GM04504 (cell line): ENCODE measurements at regions not wholly inside any gene's neighbourhood (a gene's known extent, or its start where the extent isn't known, plus 50 kb on each side); places are given as distances from the start of the nearest gene placed in this dataset.

ENCODE experiments used
- DNase-seq: peaks from one replicate; pipeline ENCODE4 v3.0.0-alpha.2; 2012; ENCODE audit warnings: low read depth

DNA sequence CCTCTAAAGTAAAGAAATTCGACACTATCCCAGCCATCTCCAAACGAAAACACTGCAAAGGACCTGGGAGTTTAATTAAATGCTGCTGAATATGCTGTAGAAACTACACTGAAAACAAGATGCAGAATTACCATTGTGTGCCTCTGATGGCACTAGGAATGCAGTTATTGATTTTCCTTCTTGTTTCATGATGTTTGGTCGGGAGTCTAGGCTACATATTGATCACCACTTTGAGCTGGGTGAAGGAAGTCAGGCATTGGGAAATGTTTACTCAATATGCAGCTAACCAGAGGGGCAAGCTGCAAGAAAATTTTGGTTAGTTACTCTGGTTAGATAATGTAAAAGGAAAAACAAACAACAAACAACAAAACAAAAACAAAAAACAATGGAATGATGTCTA is 650.7 kb upstream of the GALNTL6 start:
- DNase-seq, result no peak

- no peak for DNase-seq
These were observed 655.6 kb upstream of the GALNTL6 start for GRCh38 chr4:171157462-171158082.

- no peak for DNase-seq
These were observed 670.6 kb upstream of the GALNTL6 start for GRCh38 chr4:171142639-171143038.

DNA sequence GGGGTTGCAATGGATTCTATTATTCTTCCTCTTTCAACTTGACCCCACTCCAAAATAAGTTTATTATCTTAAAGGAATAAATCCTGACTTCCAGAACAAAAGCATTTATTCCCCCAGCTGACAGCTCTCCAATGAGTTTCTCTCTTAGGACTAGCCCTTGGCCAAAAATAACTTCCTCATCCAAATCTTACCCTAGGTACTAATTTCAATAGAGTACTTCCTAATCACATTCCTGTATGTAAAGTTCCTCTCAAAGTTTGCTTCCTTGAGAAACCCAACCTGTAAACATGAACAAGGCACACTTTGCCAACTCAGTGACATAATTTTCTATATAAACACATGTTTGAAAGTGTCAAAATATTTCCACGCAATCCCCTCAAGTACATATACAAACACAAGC is 671.2 kb upstream of the GALNTL6 start:
- no peak for DNase-seq

GRCh38 chr4:171130256-171130801 is 682.9 kb upstream of the GALNTL6 start:
- DNase-seq, result no peak

DNA sequence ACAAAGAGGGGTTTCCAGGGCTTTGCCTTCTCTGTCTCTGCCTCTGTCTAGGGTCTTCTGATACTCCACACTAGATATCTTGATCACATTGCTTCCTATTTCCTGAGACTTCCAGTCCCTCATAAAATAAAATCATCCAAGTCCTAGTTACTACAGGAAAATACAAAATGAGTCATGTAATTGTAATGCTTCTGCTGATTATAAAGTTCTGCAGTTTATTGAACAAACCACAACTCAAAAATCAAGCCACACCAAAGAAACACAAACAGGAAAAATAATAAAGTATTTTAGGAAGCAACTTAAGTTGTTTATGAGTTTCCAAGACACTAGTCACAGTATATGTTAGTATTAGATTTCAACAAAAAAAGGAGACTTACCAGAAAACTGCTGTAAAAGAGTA is 695.1 kb upstream of the GALNTL6 start:
- no peak for DNase-seq

DNA sequence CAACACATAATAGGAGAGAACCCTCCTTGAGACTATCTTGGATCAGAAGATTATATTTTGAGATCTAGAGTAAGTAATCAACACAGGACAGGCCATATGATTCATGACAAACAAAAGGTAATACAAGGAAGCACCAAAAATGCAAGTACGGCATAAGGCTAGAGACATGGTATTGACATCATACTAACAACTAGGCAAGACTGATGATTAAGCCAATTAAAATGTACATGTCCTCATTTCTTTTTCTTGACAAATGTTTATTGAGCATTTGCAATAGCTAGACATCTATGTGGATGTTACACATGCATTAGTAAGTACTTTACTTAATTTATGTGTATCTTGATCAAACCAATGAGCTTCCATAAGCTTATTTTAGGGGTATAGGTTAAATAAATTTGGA is 695.7 kb upstream of the GALNTL6 start:
- DNase-seq, result no peak

DNA sequence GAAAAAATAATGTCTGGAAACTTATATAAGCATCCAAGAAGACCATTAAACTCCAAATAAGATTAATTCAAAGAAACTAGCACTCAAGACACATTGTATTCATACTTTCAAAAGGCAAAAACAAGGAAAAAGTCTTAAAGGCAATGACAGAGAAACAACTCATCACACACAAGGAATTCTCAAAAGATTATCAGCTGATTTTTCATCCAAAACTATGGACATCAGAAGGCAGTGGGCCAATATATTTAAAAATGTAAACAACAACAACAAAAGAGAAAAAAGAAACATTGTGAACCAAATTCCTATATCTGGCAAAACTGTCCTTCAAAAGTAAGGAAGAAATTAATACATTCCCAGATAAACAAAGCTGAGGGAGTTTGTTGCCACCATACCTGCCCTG is 711.4 kb upstream of the GALNTL6 start:
- DNase-seq, result no peak

GRCh38 chr4:171087089-171087488 is 726.1 kb upstream of the GALNTL6 start:
- DNase-seq, result no peak

- no peak for DNase-seq
These were observed 745.8 kb upstream of the GALNTL6 start for GRCh38 chr4:171067422-171067821.

- no peak for DNase-seq
These were observed 763.8 kb upstream of the GALNTL6 start for GRCh38 chr4:171049380-171049779.

- no peak for DNase-seq
These were observed 770.1 kb upstream of the GALNTL6 start for GRCh38 chr4:171042989-171043524.

DNA sequence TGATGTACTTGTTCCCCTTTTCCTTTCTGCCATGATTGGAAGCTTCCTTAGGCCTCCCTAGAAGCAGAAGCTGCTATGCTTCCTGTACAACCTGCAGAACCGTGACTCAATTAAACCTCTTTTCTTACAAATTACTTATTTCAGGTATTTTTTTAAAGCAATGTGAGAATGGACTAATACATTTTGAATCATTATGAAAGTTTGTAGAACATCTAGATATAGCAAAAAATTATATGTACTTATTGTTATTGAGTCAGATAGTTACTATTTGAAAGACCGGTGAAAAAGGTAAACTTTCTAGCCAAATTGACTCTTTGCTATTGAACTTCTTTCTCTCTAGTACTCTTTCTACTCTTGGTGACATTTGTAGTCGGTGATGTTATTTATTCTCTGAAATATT is 777.3 kb upstream of the GALNTL6 start:
- DNase-seq, result no peak

DNA sequence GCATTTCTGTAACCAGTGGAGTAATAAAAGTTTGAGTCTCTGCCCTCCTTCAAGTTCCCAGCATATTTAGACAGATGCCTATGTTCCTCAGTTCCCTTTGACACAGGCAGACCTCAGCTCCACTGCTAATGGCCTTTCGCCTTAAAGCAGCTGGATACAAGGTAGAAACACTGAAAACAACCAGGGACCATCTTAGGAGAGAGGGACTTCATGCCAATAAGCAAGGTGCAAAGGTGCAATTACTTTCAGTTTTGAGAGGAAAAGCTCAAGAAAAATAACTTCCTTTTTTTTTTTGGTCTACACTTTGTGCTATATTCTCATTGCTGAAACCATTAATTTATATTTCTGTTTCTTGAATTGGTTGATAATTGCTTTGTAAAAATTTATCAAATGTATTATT is 781.9 kb upstream of the GALNTL6 start:
- no peak for DNase-seq

- no peak for DNase-seq
These were observed 787.4 kb upstream of the GALNTL6 start for GRCh38 chr4:171025776-171026175.

DNA sequence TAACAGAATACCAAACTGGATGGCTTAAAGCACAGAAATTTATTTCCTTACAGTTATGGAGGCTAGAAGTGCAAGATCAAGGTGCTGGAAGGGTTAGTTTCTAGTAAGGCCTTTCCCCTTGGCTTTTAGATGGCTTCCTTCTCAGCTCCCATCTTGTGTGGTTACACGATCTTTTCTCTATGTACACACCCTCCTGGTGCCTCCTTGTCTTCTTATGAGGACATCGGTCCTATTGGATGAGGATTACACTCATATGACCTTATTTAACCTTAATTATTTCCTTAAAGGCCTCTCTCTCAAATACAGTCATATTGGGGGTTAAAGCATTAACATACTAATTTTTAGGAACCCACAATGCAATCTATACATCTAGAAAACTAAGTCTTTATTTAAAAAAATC is 787.9 kb upstream of the GALNTL6 start:
- DNase-seq, result no peak

DNA sequence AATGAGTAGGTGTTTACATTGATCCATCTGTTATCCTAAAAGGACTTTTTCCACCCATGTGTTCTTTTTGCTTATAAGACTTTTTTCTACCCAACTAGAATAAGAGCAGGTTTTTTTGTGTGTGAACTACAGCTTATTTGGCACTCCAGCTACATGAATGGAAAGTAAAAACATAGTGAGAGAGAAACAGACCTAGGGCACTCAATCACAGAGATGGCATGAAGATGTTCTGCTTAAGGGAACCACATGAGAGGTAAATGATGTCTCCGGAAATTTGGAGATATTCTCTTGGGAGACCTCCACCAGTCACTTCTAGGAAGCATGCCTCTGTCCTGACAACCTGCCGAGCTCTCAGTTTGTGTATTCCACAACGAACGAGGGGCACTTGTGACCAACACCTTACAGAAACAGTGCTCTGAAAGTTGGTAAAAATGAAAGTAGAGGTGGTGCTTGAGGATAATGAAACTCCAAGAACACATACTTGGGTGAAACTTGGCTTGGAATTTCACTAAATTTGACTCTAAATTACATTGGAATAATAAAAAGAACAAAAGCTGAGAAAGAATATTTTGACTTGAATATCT is 788.4 kb upstream of the GALNTL6 start:
- no peak for DNase-seq

- DNase-seq, result no peak
These were observed 790.4 kb upstream of the GALNTL6 start for GRCh38 chr4:171022824-171023230.

DNA sequence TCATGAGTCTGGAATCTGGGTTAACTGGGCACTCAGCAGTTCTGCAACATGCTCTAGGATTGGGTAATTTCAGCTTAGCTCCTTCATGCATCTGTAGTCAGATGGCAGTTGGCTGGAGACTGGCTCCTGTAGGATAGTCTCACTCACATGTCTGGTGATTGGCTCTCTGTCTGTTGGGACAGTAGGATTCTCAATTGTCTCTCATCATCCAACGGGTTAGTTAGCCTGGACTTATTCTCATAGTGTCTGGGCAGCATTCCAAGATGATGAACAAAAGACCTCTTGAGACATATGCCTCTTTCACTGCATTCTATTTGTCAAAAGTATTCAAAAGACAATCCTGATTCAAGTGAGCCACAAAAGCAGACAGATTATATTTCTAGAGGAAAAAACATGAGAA is 795.6 kb upstream of the GALNTL6 start:
- DNase-seq, result no peak

- DNase-seq, result no peak
These were observed 797.1 kb upstream of the GALNTL6 start for GRCh38 chr4:171016145-171016544.

DNA sequence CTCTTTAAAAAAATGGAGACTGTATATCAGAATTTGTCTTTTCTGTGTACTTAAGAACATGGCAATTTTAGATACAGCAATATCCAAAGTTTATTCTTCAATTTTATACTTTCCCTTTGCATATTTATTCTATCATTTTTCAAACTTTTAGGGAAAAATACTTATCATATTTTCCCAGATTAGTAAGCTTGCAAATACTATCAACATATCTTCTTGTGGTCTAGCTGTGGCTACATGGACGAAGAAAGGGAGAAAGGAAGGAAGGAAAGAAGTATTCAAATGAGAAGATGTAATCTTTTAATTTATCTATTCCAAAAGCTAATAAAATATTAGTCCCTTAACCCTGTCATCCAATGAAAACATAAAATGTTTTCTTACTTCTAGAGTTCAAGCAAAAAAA is 797.8 kb upstream of the GALNTL6 start:
- no peak for DNase-seq

DNA sequence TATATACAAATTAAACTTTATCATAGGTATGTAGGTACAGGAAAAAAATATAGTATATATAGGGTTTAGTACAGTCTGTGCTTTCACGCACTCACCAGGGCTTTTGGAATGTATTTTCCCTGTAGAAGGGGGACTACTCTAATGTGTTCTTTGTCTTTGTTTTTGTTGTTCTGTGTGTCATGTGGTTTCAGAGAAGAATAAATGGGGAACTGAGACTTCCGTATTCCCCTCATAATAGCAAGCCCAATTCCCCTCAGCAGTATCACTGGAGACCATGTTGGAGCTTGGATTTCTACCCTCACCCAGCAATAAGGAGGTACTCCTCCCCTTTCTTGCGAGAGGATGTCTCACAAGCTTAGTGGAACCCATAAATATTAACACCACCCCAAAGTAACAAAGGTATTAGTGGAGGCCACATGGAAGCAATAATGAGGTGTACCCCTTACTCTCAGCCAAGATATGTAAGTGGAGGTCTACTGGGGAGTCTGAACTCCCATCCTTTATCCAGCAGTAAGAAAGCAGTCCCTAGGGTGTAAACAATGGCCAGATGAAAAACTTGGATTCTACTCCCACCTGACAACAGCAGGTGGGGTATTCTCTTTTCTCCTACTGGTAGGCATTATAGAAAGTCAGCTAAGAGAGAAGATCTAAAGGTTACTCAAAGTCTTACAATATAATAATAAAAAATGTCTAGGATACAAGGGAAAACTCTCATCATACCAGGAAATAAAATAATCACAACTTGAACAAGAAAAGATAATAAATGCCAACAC is 805.4 kb upstream of the GALNTL6 start:
- DNase-seq, result no peak

GRCh38 chr4:171002246-171002645 is 811.0 kb upstream of the GALNTL6 start:
- DNase-seq, result no peak
